Astrocyte (in vitro differentiated cells and primary cell): ENCODE measurements at regions not wholly inside any gene's neighbourhood (a gene's known extent, or its start where the extent isn't known, plus 50 kb on each side); places are given as distances from the start of the nearest gene placed in this dataset.

Source experiments
- DNase-seq: peaks from one replicate; pipeline ENCODE4 v3.0.0-alpha.2; 2010; ENCODE audit warnings: low read depth
- FAIRE-seq: peaks from 2 replicates; lab custom pipeline; 2011; peaks lifted over from hg19 to GRCh38; lab: Jason Lieb, UNC
- H2AFZ ChIP-seq: 2 replicates; pipeline ENCODE4 v1.6.0; 2012; ENCODE audit warnings: low read depth, low read length, inconsistent platforms
- H3K27ac ChIP-seq: 2 replicates; pipeline ENCODE4 v1.5.1; 2011; ENCODE audit warnings: low read depth, low read length, inconsistent platforms
- H3K27me3 ChIP-seq: 2 replicates; pipeline ENCODE4 v1.6.0; 2011; ENCODE audit warnings: low read length, inconsistent platforms; ENCODE audit not compliant: insufficient read depth
- H3K36me3 ChIP-seq: 2 replicates; pipeline ENCODE4 v1.5.1; 2011; ENCODE audit warnings: low read length, inconsistent platforms; ENCODE audit not compliant: insufficient read depth
- H3K4me1 ChIP-seq: 2 replicates; pipeline ENCODE4 v1.5.1; 2011; ENCODE audit warnings: low read length, inconsistent platforms; ENCODE audit not compliant: insufficient read depth
- H3K4me2 ChIP-seq: 2 replicates; pipeline ENCODE4 v1.6.0; 2012; ENCODE audit warnings: low read length, inconsistent platforms
- H3K4me3 ChIP-seq: 2 replicates; pipeline ENCODE4 v1.5.1; 2011; ENCODE audit warnings: low read depth, mild to moderate bottlenecking, low read length, inconsistent platforms; ENCODE audit not compliant: insufficient read depth
- H3K79me2 ChIP-seq: 2 replicates; pipeline ENCODE4 v1.6.0; 2012; ENCODE audit warnings: mild to moderate bottlenecking, low read length, inconsistent platforms; ENCODE audit not compliant: insufficient read depth
- H3K9ac ChIP-seq: 2 replicates; pipeline ENCODE4 v1.6.0; 2012; ENCODE audit warnings: mild to moderate bottlenecking, low read length, inconsistent platforms
- H3K9me3 ChIP-seq: 2 replicates; pipeline ENCODE4 v1.5.1; 2012; ENCODE audit warnings: low read depth, mild to moderate bottlenecking, low read length, inconsistent platforms; ENCODE audit not compliant: insufficient read depth
- H4K20me1 ChIP-seq: 2 replicates; pipeline ENCODE4 v1.6.0; 2012; ENCODE audit warnings: low read length, inconsistent platforms; ENCODE audit not compliant: insufficient read depth
- H3K27ac Mint-ChIP-seq: one replicate; pipeline ENCODE4 v1.8.0; 2021; ENCODE audit warnings: mild to moderate bottlenecking, mixed read lengths; ENCODE audit not compliant: unreplicated experiment
- H3K27me3 Mint-ChIP-seq: one replicate; pipeline ENCODE4 v1.8.0; 2021; ENCODE audit warnings: low read depth, mixed read lengths; ENCODE audit not compliant: unreplicated experiment
- H3K36me3 Mint-ChIP-seq: one replicate; pipeline ENCODE4 v1.8.0; 2021; ENCODE audit warnings: low read depth, mixed read lengths; ENCODE audit not compliant: unreplicated experiment
- H3K4me1 Mint-ChIP-seq: one replicate; pipeline ENCODE4 v1.8.0; 2021; ENCODE audit warnings: low read depth, mixed read lengths; ENCODE audit not compliant: unreplicated experiment
- H3K4me3 Mint-ChIP-seq: one replicate; pipeline ENCODE4 v1.8.0; 2021; ENCODE audit warnings: mild to moderate bottlenecking, moderate library complexity, mixed read lengths; ENCODE audit not compliant: unreplicated experiment
- H3K9me3 Mint-ChIP-seq: one replicate; pipeline ENCODE4 v1.8.0; 2021; ENCODE audit warnings: mild to moderate bottlenecking, mixed read lengths; ENCODE audit not compliant: unreplicated experiment
- EZH2 ChIP-seq: IDR thresholded peaks from 2 replicates; pipeline ENCODE4 v1.6.1; 2012; ENCODE audit warnings: mild to moderate bottlenecking, low read length, inconsistent platforms; ENCODE audit not compliant: insufficient read depth
- TF ChIP-seq, protein P1 (sequence below): IDR thresholded peaks from 2 replicates; pipeline ENCODE4 v1.5.1; 2011; ENCODE audit warnings: low read depth, mild to moderate bottlenecking, inconsistent platforms, low read length, moderate library complexity; ENCODE audit not compliant: insufficient read depth

DNA sequence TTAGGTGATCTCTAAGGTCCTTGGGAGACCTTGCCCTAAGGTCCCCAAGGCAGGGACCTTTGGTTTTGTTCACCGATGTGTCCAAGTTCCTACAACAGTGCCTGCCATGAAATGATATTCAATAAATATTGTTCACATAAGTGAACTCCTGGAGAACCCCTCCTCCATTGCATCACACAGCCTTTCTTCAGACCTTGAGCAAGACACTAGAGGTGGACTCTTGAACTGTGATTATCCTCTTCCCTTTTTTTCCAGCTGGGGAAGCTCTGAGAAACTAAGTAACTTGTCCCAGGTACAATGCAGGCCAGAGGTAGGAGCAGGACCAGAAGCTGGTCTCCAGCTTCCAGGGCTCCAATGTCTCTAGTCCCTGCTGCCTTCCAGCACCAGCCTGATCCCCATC, 76.6 kb upstream of the LMO1 start:
- no peaks in the 10 kb centered on the region for H3K79me2 ChIP-seq
- FAIRE-seq = no peak
- H3K4me3 Mint-ChIP-seq = no peak overlapping the region

DNA sequence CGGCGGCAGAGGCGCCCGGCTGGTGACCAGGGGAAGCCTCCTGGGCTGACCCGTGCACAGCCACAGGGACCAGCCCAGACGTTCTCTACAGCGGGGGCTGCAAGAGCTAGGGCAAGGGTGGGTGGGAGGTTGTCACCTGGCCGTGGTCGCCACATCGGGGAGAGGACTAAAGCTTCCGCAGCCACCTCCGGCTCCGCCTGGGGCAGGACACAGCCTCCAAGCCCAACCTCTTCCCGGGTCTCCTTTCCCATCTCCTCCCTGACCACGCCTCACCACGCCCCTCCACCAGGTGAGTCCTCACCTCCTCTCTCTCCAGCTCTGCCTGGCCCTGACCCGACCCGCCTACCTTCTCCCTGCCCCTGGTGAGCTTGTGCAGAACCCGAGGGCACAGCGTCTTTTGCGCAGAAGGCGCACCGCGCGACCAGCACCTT, 75.9 kb upstream of the LMO1 start:
- Histone ChIP-seq H3K4me1 (no peaks in the 10 kb centered on the region), H3K79me2 (no peaks in the 10 kb centered on the region), H3K4me2 (no peak overlapping the region), H3K27me3 (no peaks in the 10 kb centered on the region), H3K27ac (no peak overlapping the region), H4K20me1 (no peaks in the 10 kb centered on the region), H3K4me3 (no peak overlapping the region), H3K9me3 (no peaks in the 10 kb centered on the region), H3K9ac (no peak overlapping the region), H3K36me3 (no peaks in the 10 kb centered on the region), H2AFZ (no peak overlapping the region)
- DNase-seq (no peak), FAIRE-seq (no peak)
- Mint-ChIP-seq H3K36me3 (no peaks in the 10 kb centered on the region), H3K27me3 (peaks cover 21% of the 10 kb centered on the region), H3K9me3 (no peaks in the 10 kb centered on the region), H3K4me1 (peaks cover 5% of the 10 kb centered on the region), H3K27ac (no peak overlapping the region), H3K4me3 (no peak overlapping the region)
- no peak for TF ChIP-seq EZH2
- TF ChIP-seq, protein P1, sequence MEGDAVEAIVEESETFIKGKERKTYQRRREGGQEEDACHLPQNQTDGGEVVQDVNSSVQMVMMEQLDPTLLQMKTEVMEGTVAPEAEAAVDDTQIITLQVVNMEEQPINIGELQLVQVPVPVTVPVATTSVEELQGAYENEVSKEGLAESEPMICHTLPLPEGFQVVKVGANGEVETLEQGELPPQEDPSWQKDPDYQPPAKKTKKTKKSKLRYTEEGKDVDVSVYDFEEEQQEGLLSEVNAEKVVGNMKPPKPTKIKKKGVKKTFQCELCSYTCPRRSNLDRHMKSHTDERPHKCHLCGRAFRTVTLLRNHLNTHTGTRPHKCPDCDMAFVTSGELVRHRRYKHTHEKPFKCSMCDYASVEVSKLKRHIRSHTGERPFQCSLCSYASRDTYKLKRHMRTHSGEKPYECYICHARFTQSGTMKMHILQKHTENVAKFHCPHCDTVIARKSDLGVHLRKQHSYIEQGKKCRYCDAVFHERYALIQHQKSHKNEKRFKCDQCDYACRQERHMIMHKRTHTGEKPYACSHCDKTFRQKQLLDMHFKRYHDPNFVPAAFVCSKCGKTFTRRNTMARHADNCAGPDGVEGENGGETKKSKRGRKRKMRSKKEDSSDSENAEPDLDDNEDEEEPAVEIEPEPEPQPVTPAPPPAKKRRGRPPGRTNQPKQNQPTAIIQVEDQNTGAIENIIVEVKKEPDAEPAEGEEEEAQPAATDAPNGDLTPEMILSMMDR = no peak

More for the DNA sequence above, 76.6 kb upstream of the LMO1 start:
- H3K36me3 ChIP-seq = no peaks in the 10 kb centered on the region
- TF ChIP-seq, protein P1 = no peak
- no peak for TF ChIP-seq EZH2
- peaks cover 5% of the 10 kb centered on the region for H3K4me1 Mint-ChIP-seq
- no peak for DNase-seq
- H3K27ac Mint-ChIP-seq = no peak overlapping the region
- H3K4me1 ChIP-seq = no peaks in the 10 kb centered on the region
- no peaks in the 10 kb centered on the region for H3K9me3 Mint-ChIP-seq
- no peak overlapping the region for H3K27ac ChIP-seq
- no peaks in the 10 kb centered on the region for H3K36me3 Mint-ChIP-seq
- H3K27me3 ChIP-seq = no peaks in the 10 kb centered on the region
- no peak overlapping the region for H3K9ac ChIP-seq
- no peak overlapping the region for H3K4me3 ChIP-seq
- no peaks in the 10 kb centered on the region for H4K20me1 ChIP-seq
- H3K27me3 Mint-ChIP-seq = peaks cover 24% of the 10 kb centered on the region
- no peaks in the 10 kb centered on the region for H3K9me3 ChIP-seq
- no peak overlapping the region for H2AFZ ChIP-seq
- no peak overlapping the region for H3K4me2 ChIP-seq

DNA sequence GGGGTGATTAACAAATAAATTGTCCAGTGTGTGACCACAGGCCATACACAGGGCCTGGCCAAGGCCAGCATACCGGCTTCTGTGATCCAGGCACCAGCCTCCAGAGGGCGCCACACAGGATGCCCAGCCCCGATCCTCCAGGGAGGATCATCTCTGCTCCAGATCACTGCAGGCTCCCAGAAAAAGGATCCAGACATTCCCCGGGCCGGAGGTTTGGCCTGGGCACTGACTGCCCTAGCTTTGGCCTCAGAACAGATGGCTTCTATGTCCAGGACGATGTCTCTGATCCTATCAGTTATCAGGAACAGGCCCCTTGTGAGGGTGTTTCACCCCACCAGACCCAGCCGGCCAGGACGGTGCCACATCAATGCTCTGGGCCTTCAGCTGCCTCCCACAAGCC, 74.5 kb upstream of the LMO1 start:
- Mint-ChIP-seq H3K36me3 (no peaks in the 10 kb centered on the region), H3K4me3 (no peak overlapping the region), H3K4me1 (peaks cover 7% of the 10 kb centered on the region), H3K27ac (no peak overlapping the region), H3K9me3 (no peaks in the 10 kb centered on the region), H3K27me3 (peaks cover 21% of the 10 kb centered on the region)
- Histone ChIP-seq H3K4me3 (no peak overlapping the region), H3K79me2 (no peaks in the 10 kb centered on the region), H3K9ac (no peak overlapping the region), H3K9me3 (no peaks in the 10 kb centered on the region), H2AFZ (no peak overlapping the region), H3K4me2 (no peak overlapping the region), H4K20me1 (no peaks in the 10 kb centered on the region), H3K27ac (no peak overlapping the region), H3K27me3 (no peaks in the 10 kb centered on the region), H3K4me1 (peaks cover 4% of the 10 kb centered on the region), H3K36me3 (no peaks in the 10 kb centered on the region)
- TF ChIP-seq, protein P1 = peak; percentile 57
- no peak for TF ChIP-seq EZH2
- DNase-seq (no peak), FAIRE-seq (no peak)
